Mucosa of rectum (tissue), 2 donors: ENCODE measurements at regions not wholly inside any gene's neighbourhood (a gene's known extent, or its start where the extent isn't known, plus 50 kb on each side); places are given as distances from the start of the nearest gene placed in this dataset.
"Not testable (repeated sequence)": the region's sequence is repeated elsewhere in the genome, so short reads cannot be mapped to it uniquely, and the experiment has no call there.

Experiments
- H3K27ac ChIP-seq, 2 donors: one replicate each; pipeline ENCODE4 v1.7.0; 2013; ENCODE audit warnings: inconsistent platforms in 2 of 2, low read depth in 2 of 2, low read length in 2 of 2
- H3K27me3 ChIP-seq, 2 donors: one replicate each; pipeline ENCODE4 v1.7.0; 2013; ENCODE audit warnings: low read length in 2 of 2; ENCODE audit not compliant: control insufficient read depth in 2 of 2, insufficient read depth in 2 of 2
- H3K36me3 ChIP-seq, 2 donors: one replicate each; pipeline ENCODE4 v1.7.0; 2013; ENCODE audit warnings: low read length in 2 of 2; ENCODE audit not compliant: control insufficient read depth in 2 of 2, insufficient read depth in 2 of 2
- H3K4me1 ChIP-seq, 2 donors: one replicate each; pipeline ENCODE4 v1.7.0; 2013; ENCODE audit warnings: low read length in 2 of 2, mild to moderate bottlenecking in 1 of 2; ENCODE audit not compliant: control insufficient read depth in 2 of 2, insufficient read depth in 2 of 2
- H3K4me3 ChIP-seq, 2 donors: one replicate each; pipeline ENCODE4 v1.7.0; 2013; ENCODE audit warnings: low read length in 2 of 2
- H3K9ac ChIP-seq, 2 donors: one replicate each; pipeline ENCODE4 v1.7.0; 2013; ENCODE audit warnings: low read length in 2 of 2, low read depth in 1 of 2, mild to moderate bottlenecking in 1 of 2
- H3K9me3 ChIP-seq, 2 donors: one replicate each; pipeline ENCODE4 v1.7.0; 2013; ENCODE audit warnings: low read length in 2 of 2; ENCODE audit not compliant: control insufficient read depth in 2 of 2
- donor health status: healthy.
- donor health status: Normal muscosa, but diverticular disease.

- H3K4me3 ChIP-seq = no peak overlapping the region
- H3K36me3 ChIP-seq = no peaks in the 10 kb centered on the region
- peaks cover 0 to 4% of the 10 kb centered on the region in 2 donors for H3K27me3 ChIP-seq
- H3K9me3 ChIP-seq = no peaks in the 10 kb centered on the region
- H3K4me1 ChIP-seq = no peaks in the 10 kb centered on the region
- no peak overlapping the region for H3K9ac ChIP-seq
- H3K27ac ChIP-seq = no peak overlapping the region
These were observed 131.1 kb downstream of the PXDC1 start for GRCh38 chr6:3620389-3620788.

GRCh38 chr6:3619800-3620199 is 131.7 kb downstream of the PXDC1 start:
- no peaks in the 10 kb centered on the region for H3K9me3 ChIP-seq
- no peak overlapping the region for H3K4me3 ChIP-seq
- H3K27ac ChIP-seq = no peak overlapping the region
- H3K9ac ChIP-seq = no peak overlapping the region
- peaks cover 0 to 4% of the 10 kb centered on the region in 2 donors for H3K27me3 ChIP-seq
- no peaks in the 10 kb centered on the region for H3K4me1 ChIP-seq
- no peaks in the 10 kb centered on the region for H3K36me3 ChIP-seq

GRCh38 chr6:3619201-3619600 is 132.3 kb downstream of the PXDC1 start:
- Histone ChIP-seq H3K9ac (no peak overlapping the region), H3K27ac (no peak overlapping the region), H3K4me3 (no peak overlapping the region)

GRCh38 chr6:3618642-3619041 is 132.9 kb downstream of the PXDC1 start:
- peaks cover 0 to 4% of the 10 kb centered on the region in 2 donors for H3K27me3 ChIP-seq
- no peaks in the 10 kb centered on the region for H3K36me3 ChIP-seq
- H3K9me3 ChIP-seq = no peaks in the 10 kb centered on the region
- no peak overlapping the region for H3K9ac ChIP-seq
- H3K27ac ChIP-seq = no peak overlapping the region
- H3K4me1 ChIP-seq = no peaks in the 10 kb centered on the region
- no peak overlapping the region for H3K4me3 ChIP-seq

More at GRCh38 chr6:3619201-3619600, 132.3 kb downstream of the PXDC1 start:
- H3K27me3 ChIP-seq = peaks cover 0 to 4% of the 10 kb centered on the region in 2 donors
- no peaks in the 10 kb centered on the region for H3K9me3 ChIP-seq
- H3K4me1 ChIP-seq = no peaks in the 10 kb centered on the region
- H3K36me3 ChIP-seq = no peaks in the 10 kb centered on the region

- Histone ChIP-seq H3K4me1 (no peaks in the 10 kb centered on the region), H3K27me3 (peaks cover 0 to 4% of the 10 kb centered on the region in 2 donors), H3K4me3 (no peak overlapping the region), H3K27ac (no peak overlapping the region), H3K9ac (no peak overlapping the region), H3K9me3 (no peaks in the 10 kb centered on the region), H3K36me3 (no peaks in the 10 kb centered on the region)
These were observed 133.7 kb downstream of the PXDC1 start for GRCh38 chr6:3617681-3618311.

GRCh38 chr6:3617192-3617631 is 134.3 kb downstream of the PXDC1 start:
- H3K4me1 ChIP-seq = no peaks in the 10 kb centered on the region
- H3K9ac ChIP-seq = no peak overlapping the region
- H3K4me3 ChIP-seq = no peak overlapping the region
- H3K27ac ChIP-seq = no peak overlapping the region
- H3K36me3 ChIP-seq = no peaks in the 10 kb centered on the region
- no peaks in the 10 kb centered on the region for H3K9me3 ChIP-seq
- peaks cover 0 to 4% of the 10 kb centered on the region in 2 donors for H3K27me3 ChIP-seq

GRCh38 chr6:3616565-3617176 is 134.8 kb downstream of the PXDC1 start:
- peaks cover 0 to 4% of the 10 kb centered on the region in 2 donors for H3K27me3 ChIP-seq
- H3K9ac ChIP-seq = no peak overlapping the region
- H3K36me3 ChIP-seq = no peaks in the 10 kb centered on the region
- no peaks in the 10 kb centered on the region for H3K9me3 ChIP-seq
- no peak overlapping the region for H3K4me3 ChIP-seq
- H3K27ac ChIP-seq = no peak overlapping the region
- no peaks in the 10 kb centered on the region for H3K4me1 ChIP-seq

- peaks cover 0 to 4% of the 10 kb centered on the region in 2 donors for H3K27me3 ChIP-seq
- no peak overlapping the region for H3K9ac ChIP-seq
- H3K27ac ChIP-seq = no peak overlapping the region
- no peaks in the 10 kb centered on the region for H3K9me3 ChIP-seq
- H3K36me3 ChIP-seq = no peaks in the 10 kb centered on the region
- H3K4me1 ChIP-seq = no peaks in the 10 kb centered on the region
- H3K4me3 ChIP-seq = no peak overlapping the region
These were observed 135.8 kb downstream of the PXDC1 start for GRCh38 chr6:3615391-3616380.

- Histone ChIP-seq H3K36me3 (no peaks in the 10 kb centered on the region), H3K27ac (no peak overlapping the region), H3K4me3 (no peak overlapping the region), H3K4me1 (no peaks in the 10 kb centered on the region), H3K27me3 (peaks cover 0 to 4% of the 10 kb centered on the region in 2 donors), H3K9ac (no peak overlapping the region), H3K9me3 (no peaks in the 10 kb centered on the region)
These were observed 136.6 kb downstream of the PXDC1 start for GRCh38 chr6:3614918-3615317.

- H3K9me3 ChIP-seq, H3K27me3 ChIP-seq, H3K27ac ChIP-seq, H3K9ac ChIP-seq, H3K36me3 ChIP-seq, H3K4me1 ChIP-seq, H3K4me3 ChIP-seq: not testable (repeated sequence)
These were observed 137.9 kb downstream of the PXDC1 start for GRCh38 chr6:3613565-3613964.
